ENCODE measurements at regions not wholly inside any gene's neighbourhood (a gene's known extent, or its start where the extent isn't known, plus 50 kb on each side); places are given as distances from the start of the nearest gene placed in this dataset.
A peak's percentile ranks its signal among the peaks of the same experiment; 100 is the strongest.

GRCh38 chr1:200354243-200354642 is 55.6 kb downstream of the ZNF281 start:
- TF ChIP-seq, protein P1, sequence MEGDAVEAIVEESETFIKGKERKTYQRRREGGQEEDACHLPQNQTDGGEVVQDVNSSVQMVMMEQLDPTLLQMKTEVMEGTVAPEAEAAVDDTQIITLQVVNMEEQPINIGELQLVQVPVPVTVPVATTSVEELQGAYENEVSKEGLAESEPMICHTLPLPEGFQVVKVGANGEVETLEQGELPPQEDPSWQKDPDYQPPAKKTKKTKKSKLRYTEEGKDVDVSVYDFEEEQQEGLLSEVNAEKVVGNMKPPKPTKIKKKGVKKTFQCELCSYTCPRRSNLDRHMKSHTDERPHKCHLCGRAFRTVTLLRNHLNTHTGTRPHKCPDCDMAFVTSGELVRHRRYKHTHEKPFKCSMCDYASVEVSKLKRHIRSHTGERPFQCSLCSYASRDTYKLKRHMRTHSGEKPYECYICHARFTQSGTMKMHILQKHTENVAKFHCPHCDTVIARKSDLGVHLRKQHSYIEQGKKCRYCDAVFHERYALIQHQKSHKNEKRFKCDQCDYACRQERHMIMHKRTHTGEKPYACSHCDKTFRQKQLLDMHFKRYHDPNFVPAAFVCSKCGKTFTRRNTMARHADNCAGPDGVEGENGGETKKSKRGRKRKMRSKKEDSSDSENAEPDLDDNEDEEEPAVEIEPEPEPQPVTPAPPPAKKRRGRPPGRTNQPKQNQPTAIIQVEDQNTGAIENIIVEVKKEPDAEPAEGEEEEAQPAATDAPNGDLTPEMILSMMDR (IDR thresholded peaks at IDR 0.05; ENCODE audit: insufficient read depth, low read length): no peak
- H3K4me3 ChIP-seq (ENCODE audit: low read depth, low read length): no peak overlapping the region
- peak; percentile 46 for DNase-seq (ENCODE audit: low read depth)

GRCh38 chr1:200353232-200353631 is 56.6 kb downstream of the ZNF281 start:
- no peak for DNase-seq (ENCODE audit: low read depth)
- no peak overlapping the region for H3K4me3 ChIP-seq (ENCODE audit: low read depth, low read length)
- TF ChIP-seq, protein P1 (IDR thresholded peaks at IDR 0.05; ENCODE audit: insufficient read depth, low read length): no peak

GRCh38 chr1:200351826-200352549 is 57.8 kb downstream of the ZNF281 start:
- TF ChIP-seq, protein P1 (IDR thresholded peaks at IDR 0.05; ENCODE audit: insufficient read depth, low read length): peak; percentile 48

GRCh38 chr1:200351425-200351824 is 58.4 kb downstream of the ZNF281 start:
- H3K4me3 ChIP-seq (ENCODE audit: low read depth, low read length): peak overlapping the region; percentile 37
- TF ChIP-seq, protein P1 (IDR thresholded peaks at IDR 0.05; ENCODE audit: insufficient read depth, low read length): no peak
- no peak for DNase-seq (ENCODE audit: low read depth)

More at GRCh38 chr1:200351826-200352549, 57.8 kb downstream of the ZNF281 start:
- peak overlapping the region; percentile 37 for H3K4me3 ChIP-seq (ENCODE audit: low read depth, low read length)
- DNase-seq (ENCODE audit: low read depth): peak; percentile 98

DNA sequence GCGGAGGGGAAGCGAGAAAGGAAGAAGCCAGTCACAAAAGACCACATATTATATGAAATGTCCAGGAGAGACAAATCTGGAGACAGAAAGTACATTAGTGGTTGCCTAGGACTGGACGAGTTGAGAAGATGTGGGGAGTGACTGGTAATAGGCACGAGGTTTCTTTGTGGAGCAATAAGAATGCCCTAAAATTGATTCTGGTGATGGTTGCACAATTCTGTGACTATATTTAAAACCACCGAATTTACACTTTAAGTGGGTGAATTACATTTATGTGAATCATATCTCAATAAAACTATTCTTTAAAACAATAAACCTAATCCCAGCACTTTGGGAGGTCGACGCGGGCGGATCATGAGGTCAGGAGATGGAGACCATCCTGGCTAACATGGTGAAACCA is 63.1 kb downstream of the ZNF281 start:
- no peak overlapping the region for H3K4me3 ChIP-seq (ENCODE audit: low read depth, low read length)
- peak; percentile 41 for DNase-seq (ENCODE audit: low read depth)
- TF ChIP-seq, protein P1 (IDR thresholded peaks at IDR 0.05; ENCODE audit: insufficient read depth, low read length): no peak

DNA sequence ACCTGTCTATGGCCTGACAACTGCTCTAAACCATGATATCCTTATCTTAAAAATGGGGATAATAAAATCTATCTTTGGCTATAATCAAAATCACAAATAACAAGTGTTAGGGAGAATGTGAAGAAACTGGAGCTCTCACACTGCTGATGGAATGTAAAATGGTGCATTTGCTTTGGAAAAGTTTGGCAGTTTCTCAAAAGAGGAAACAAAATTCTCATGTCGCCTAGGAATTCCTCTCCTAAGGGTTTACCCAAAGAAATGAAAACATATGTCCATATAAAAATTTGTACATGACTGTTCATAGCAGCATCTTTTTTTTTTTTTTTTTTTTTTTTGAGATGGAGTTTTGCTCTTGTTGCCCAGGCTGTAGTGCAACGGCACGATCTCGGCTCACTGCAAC is 64.3 kb downstream of the ZNF281 start:
- DNase-seq (ENCODE audit: low read depth): no peak
- TF ChIP-seq, protein P1 (IDR thresholded peaks at IDR 0.05; ENCODE audit: insufficient read depth, low read length): no peak
- no peak overlapping the region for H3K4me3 ChIP-seq (ENCODE audit: low read depth, low read length)

DNA sequence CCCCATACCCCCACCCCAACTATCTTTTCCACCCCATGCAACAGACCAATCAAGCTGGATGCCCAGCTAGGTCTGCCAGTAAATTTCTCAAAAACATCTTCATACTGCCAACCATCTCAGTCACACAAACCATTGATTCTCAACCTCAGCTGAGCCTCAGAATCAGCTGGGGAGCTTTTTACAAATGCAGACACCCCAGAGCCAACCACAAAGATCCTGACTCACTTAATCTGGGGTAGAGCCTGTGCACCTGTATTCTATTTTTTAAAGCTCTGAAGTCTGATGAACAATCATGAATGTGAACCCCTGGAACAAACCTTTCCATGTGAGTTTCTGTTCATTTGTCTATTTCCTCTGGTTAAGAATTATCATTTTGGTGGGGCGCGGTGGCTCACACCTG is 66.0 kb downstream of the ZNF281 start:
- TF ChIP-seq, protein P1 (IDR thresholded peaks at IDR 0.05; ENCODE audit: insufficient read depth, low read length): no peak
- DNase-seq (ENCODE audit: low read depth): no peak
- no peak overlapping the region for H3K4me3 ChIP-seq (ENCODE audit: low read depth, low read length)

Measured in fibroblast of the aortic adventitia (primary cell).